ENCODE measurements at regions not wholly inside any gene's neighbourhood (a gene's known extent, or its start where the extent isn't known, plus 50 kb on each side); places are given as distances from the start of the nearest gene placed in this dataset.
A peak's percentile ranks its signal among the peaks of the same experiment; 100 is the strongest.

- no peak overlapping the region for H3K27ac ChIP-seq
- TF ChIP-seq, protein P1, sequence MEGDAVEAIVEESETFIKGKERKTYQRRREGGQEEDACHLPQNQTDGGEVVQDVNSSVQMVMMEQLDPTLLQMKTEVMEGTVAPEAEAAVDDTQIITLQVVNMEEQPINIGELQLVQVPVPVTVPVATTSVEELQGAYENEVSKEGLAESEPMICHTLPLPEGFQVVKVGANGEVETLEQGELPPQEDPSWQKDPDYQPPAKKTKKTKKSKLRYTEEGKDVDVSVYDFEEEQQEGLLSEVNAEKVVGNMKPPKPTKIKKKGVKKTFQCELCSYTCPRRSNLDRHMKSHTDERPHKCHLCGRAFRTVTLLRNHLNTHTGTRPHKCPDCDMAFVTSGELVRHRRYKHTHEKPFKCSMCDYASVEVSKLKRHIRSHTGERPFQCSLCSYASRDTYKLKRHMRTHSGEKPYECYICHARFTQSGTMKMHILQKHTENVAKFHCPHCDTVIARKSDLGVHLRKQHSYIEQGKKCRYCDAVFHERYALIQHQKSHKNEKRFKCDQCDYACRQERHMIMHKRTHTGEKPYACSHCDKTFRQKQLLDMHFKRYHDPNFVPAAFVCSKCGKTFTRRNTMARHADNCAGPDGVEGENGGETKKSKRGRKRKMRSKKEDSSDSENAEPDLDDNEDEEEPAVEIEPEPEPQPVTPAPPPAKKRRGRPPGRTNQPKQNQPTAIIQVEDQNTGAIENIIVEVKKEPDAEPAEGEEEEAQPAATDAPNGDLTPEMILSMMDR (conservative IDR thresholded peaks at IDR 0.05): no peak
- TF ChIP-seq ZFX (IDR thresholded peaks at IDR 0.05): no peak
Observed at GRCh38 chr7:54860003-54860775, 101.2 kb upstream of the SEC61G start.

DNA sequence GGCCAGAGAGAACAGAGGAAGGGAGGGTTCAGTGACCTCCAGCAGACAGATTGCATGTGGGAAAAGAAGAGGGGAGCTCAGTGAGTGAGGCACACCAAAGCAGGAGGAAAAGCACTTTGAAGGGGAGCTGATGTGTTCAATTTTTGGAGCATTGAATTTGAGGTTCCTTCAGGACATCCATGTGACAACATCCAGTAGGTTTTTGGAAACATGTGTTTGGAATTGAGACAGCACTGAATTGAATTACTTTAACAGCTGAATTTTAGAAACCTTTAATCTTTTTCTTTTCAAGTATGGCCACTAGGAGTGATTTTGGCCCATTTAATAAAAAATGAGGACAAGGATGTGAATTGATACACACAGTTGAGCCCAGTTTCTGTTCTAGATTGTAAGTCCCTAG, 101.8 kb upstream of the SEC61G start:
- TF ChIP-seq, protein P1 (conservative IDR thresholded peaks at IDR 0.05): no peak
- no peak for TF ChIP-seq ZFX (IDR thresholded peaks at IDR 0.05)

GRCh38 chr7:54864663-54865062, 105.7 kb upstream of the SEC61G start:
- H3K27ac ChIP-seq: no peak overlapping the region
- TF ChIP-seq, protein P1 (conservative IDR thresholded peaks at IDR 0.05): no peak
- no peak for TF ChIP-seq ZFX (IDR thresholded peaks at IDR 0.05)

More for the DNA sequence above, 101.8 kb upstream of the SEC61G start:
- no peak overlapping the region for H3K27ac ChIP-seq

GRCh38 chr7:54869523-54869922, 110.5 kb upstream of the SEC61G start:
- TF ChIP-seq, protein P1 (conservative IDR thresholded peaks at IDR 0.05): no peak

GRCh38 chr7:54874804-54875203, 115.8 kb upstream of the SEC61G start:
- no peak for TF ChIP-seq ZFX (IDR thresholded peaks at IDR 0.05)
- TF ChIP-seq, protein P1 (conservative IDR thresholded peaks at IDR 0.05): no peak
- no peak overlapping the region for H3K27ac ChIP-seq

More at GRCh38 chr7:54869523-54869922, 110.5 kb upstream of the SEC61G start:
- no peak overlapping the region for H3K27ac ChIP-seq

DNA sequence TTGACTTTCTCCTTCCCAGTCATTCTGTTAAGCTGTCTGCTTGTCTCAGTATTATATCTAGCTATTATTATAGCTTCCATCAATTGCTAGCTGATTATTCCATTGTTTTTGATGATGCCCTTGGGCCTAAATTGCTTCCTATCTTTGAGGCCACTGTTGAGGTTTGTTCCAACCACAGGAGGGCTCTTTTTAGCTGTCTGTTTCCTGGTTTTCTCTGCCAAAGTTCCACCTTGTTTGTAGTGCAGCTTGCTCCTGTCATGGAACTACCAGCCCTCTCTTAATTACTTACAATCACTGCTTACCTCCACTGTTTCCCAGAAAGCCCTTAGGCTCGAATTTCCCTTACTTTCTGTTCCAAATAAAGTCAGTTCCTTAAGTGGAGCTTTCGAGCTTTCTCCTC, 118.7 kb upstream of the SEC61G start:
- peak overlapping the region; percentile 65 for H3K27ac ChIP-seq
- TF ChIP-seq ZFX (IDR thresholded peaks at IDR 0.05): no peak
- TF ChIP-seq, protein P1 (conservative IDR thresholded peaks at IDR 0.05): peak; percentile 58

- peak overlapping the region; percentile 65 for H3K27ac ChIP-seq
- TF ChIP-seq, protein P1 (conservative IDR thresholded peaks at IDR 0.05): no peak
- no peak for TF ChIP-seq ZFX (IDR thresholded peaks at IDR 0.05)
Observed at GRCh38 chr7:54878339-54878738, 119.3 kb upstream of the SEC61G start.

Data from C4-2B (cell line).